Stimulated activated CD4-positive, alpha-beta T cell treated with anti-CD3 and anti-CD28 coated beads, Interleukin-1b, Interleukin-23, amount 100 ng/mL, for 48 hours (primary cell): ENCODE measurements at regions not wholly inside any gene's neighbourhood (a gene's known extent, or its start where the extent isn't known, plus 50 kb on each side); places are given as distances from the start of the nearest gene placed in this dataset.
"Not testable (repeated sequence)": the region's sequence is repeated elsewhere in the genome, so short reads cannot be mapped to it uniquely, and the experiment has no call there.

ENCODE experiments used
- DNase-seq: peaks from one replicate; pipeline ENCODE4 v3.0.0-alpha.2; 2020

- DNase-seq = no peak
Observed at GRCh38 chr3:25844891-25845290, 55.0 kb downstream of the OXSM start.

- no peak for DNase-seq
Observed at GRCh38 chr3:25846282-25846681, 56.4 kb downstream of the OXSM start.

GRCh38 chr3:25849091-25849490, 59.2 kb downstream of the OXSM start:
- DNase-seq = no peak

- DNase-seq = no peak
Observed at GRCh38 chr3:25849641-25850385, 59.9 kb downstream of the OXSM start.

- not testable (repeated sequence) for DNase-seq
Observed at GRCh38 chr3:25851693-25852259, 61.9 kb downstream of the OXSM start.

GRCh38 chr3:25854214-25854613, 64.3 kb downstream of the OXSM start:
- DNase-seq = no peak

- DNase-seq = no peak
Observed at GRCh38 chr3:25854635-25855034, 64.7 kb downstream of the OXSM start.

- no peak for DNase-seq
Observed at GRCh38 chr3:25855266-25855784, 65.4 kb downstream of the OXSM start.

GRCh38 chr3:25856902-25857518, 67.1 kb downstream of the OXSM start:
- DNase-seq = no peak

GRCh38 chr3:25861566-25861965, 71.7 kb downstream of the OXSM start:
- DNase-seq = no peak

- DNase-seq = no peak
Observed at GRCh38 chr3:25863011-25863415, 73.1 kb downstream of the OXSM start.

- DNase-seq = no peak
Observed at GRCh38 chr3:25863416-25863959, 73.6 kb downstream of the OXSM start.

- no peak for DNase-seq
Observed at GRCh38 chr3:25870452-25870851, 80.6 kb downstream of the OXSM start.

- no peak for DNase-seq
Observed at GRCh38 chr3:25872200-25872877, 82.4 kb downstream of the OXSM start.

GRCh38 chr3:25883492-25883891, 93.6 kb downstream of the OXSM start:
- no peak for DNase-seq

GRCh38 chr3:25884981-25885380, 95.1 kb downstream of the OXSM start:
- no peak for DNase-seq

- DNase-seq = no peak
Observed at GRCh38 chr3:25885544-25885943, 95.7 kb downstream of the OXSM start.

GRCh38 chr3:25887907-25888306, 98.0 kb downstream of the OXSM start:
- DNase-seq = no peak

- DNase-seq = no peak
Observed at GRCh38 chr3:25888892-25889524, 99.1 kb downstream of the OXSM start.

- DNase-seq = no peak
Observed at GRCh38 chr3:25889525-25889917, 99.6 kb downstream of the OXSM start.

- DNase-seq = no peak
Observed at GRCh38 chr3:25894101-25894500, 104.2 kb downstream of the OXSM start.

- DNase-seq = no peak
Observed at GRCh38 chr3:25895031-25895430, 105.1 kb downstream of the OXSM start.

- no peak for DNase-seq
Observed at GRCh38 chr3:25895443-25895842, 105.6 kb downstream of the OXSM start.
